GM20000 (cell line): ENCODE measurements at regions not wholly inside any gene's neighbourhood (a gene's known extent, or its start where the extent isn't known, plus 50 kb on each side); places are given as distances from the start of the nearest gene placed in this dataset.
"Not testable (repeated sequence)": the region's sequence is repeated elsewhere in the genome, so short reads cannot be mapped to it uniquely, and the experiment has no call there.

Experiments used
- DNase-seq: peaks from one replicate; pipeline ENCODE4 v3.0.0; 2012; ENCODE audit warnings: low spot score
- TF ChIP-seq, protein P1 (sequence below): IDR thresholded peaks from 2 replicates; pipeline ENCODE4 v1.5.1; 2012; ENCODE audit warnings: mild to moderate bottlenecking, control low read depth; ENCODE audit errors: extremely low read depth, missing control alignments

DNA sequence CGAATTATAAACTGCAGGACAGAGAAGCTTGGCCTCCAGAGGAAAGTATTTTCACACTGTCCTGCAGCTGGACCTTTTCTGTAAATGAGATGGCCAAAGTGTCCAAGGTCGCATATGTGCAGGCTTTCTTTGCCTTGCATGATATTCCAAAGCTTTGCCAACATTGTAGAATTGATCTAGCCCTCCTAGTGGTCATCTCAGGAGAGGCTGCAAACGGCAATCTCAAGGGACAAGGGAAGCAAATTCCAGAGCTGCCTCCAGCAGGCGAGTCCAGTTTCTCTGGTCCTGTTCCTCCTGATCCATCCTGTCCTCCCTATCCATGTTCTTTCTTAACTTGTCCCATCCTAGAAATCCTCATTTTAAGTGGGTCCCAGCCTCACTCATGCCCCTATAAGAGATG, 373.4 kb upstream of the PCDH15 start:
- DNase-seq = no peak
- TF ChIP-seq, protein P1, sequence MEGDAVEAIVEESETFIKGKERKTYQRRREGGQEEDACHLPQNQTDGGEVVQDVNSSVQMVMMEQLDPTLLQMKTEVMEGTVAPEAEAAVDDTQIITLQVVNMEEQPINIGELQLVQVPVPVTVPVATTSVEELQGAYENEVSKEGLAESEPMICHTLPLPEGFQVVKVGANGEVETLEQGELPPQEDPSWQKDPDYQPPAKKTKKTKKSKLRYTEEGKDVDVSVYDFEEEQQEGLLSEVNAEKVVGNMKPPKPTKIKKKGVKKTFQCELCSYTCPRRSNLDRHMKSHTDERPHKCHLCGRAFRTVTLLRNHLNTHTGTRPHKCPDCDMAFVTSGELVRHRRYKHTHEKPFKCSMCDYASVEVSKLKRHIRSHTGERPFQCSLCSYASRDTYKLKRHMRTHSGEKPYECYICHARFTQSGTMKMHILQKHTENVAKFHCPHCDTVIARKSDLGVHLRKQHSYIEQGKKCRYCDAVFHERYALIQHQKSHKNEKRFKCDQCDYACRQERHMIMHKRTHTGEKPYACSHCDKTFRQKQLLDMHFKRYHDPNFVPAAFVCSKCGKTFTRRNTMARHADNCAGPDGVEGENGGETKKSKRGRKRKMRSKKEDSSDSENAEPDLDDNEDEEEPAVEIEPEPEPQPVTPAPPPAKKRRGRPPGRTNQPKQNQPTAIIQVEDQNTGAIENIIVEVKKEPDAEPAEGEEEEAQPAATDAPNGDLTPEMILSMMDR = no peak

DNA sequence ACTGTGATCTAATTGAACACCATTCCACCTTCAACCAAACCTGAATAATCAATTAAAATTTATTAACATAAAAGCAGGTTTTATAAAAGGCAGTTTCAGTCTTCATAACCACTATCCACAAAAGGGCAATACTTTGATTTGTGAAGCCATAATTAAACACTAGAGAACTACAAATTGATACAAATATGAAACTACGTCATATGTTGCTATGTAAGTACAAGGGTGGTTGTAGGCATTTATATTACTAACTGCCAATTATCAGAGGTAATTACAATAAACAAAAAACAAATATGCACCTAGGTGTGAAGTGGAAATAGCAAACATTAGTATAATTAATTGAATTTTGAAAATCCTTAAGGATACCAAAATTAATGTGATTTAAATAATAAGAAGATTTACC, 368.5 kb upstream of the PCDH15 start:
- no peak for DNase-seq
- TF ChIP-seq, protein P1 = no peak

DNA sequence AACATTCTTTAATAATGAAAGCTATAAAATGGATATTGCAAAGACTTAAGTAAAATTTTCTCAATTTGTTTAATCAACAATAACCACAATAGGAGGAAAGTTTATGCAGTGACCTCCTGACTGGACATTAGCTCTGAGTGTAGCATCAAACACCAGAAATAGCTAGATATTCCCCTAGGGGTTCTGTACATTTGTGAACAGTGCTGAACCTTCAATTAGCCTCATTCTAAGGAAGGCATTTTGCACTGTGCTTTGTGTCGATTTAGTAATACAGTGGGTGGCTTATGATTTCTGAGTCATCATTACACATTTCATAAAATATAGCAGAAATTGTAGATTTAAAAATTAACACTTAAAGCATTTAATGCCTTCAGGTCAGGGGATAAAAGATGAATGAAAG, 367.3 kb upstream of the PCDH15 start:
- DNase-seq = no peak
- TF ChIP-seq, protein P1 = no peak

DNA sequence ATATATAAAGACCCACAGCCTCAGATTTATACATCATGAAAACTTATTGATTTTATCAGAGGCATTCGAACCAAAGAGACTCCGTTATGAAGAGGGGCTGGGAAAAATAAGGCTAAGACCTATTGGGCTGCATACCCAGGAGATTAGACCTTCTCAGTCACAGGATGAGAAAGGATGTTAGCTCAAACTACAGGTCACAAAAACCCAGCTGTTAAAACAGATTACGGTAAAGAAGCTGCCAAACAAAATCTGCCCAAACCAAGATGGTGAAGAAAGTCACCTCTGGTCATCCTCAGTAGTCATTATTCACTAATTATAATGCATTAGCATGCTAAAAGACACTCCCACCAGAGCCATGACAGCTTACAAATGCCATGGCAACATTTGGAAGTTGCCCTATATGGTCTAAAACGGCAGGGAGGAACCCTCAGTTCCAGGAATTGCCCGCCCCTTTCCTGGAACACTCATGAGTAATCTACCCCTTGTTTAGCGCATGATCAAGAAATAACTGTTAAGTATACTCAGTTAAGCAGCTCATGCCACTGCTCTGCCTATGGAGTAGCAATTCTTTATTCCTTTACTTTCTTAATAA, 362.5 kb upstream of the PCDH15 start:
- TF ChIP-seq, protein P1 = no peak
- no peak for DNase-seq

DNA sequence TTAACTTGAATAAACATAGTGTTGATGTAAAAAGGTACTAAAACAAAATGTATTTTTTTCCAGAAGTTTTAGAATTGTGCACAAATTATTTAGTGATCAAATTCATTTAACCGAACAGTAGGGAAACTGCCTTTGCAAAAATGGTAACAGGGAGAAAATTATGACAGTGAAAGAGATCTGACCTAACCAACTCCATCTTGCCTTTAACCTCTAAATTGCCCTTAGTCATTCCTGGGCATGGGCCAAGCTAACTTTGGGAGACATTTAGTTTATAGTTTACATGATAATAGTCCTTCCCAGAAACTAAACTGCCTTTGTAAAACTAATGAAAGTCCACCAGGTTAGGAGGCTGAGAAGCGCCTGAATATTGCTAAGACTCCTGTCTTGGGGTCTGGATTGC, 361.3 kb upstream of the PCDH15 start:
- not testable (repeated sequence) for DNase-seq

DNA sequence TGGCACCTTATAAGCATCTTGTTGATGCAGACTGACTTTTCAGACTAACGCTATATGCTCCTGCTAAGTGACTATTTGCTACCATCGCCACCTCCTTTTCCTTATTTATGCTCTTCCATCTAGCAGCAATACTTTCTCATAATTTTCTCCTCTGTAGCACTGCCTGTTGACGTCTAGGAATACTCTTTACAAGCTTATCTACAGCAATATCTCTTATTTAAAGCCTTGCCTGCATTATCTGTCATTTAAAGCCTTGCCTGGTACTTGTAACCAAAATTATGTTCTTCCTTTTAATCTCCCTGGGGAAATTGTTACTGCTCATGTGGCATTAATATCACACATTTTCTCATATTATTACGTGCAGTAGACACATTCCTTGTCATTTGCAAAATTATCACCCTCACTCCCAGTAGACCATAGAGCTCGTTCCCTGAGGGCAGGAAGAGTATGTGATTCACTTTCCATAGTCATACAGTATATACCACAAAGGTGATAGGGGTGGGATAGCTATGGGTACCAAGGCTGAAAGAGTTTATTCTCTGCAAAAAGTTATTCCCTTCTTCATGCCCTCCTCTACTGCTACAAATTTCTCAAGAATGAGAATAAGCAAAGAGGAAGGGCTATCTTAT, 359.7 kb upstream of the PCDH15 start:
- DNase-seq = no peak
- TF ChIP-seq, protein P1 = no peak

DNA sequence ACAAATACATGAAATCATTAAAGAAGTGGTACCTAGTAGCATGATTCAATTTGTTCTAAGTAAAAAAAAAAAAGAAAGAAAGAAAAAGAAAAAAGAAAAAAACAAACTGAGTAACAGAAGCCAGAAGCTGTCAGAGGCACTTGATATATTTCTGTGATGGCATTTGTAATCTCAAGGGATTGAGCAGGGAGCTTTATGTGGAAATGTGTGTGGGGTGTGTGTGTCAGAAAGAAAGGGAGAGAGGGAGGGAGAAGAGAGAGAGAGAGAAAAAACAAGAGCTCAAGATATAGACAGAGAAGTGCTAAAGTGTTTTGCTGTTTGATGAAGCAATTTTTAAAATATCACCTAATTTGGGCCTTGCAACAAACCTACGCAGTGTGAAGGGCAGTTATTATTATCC, 357.6 kb upstream of the PCDH15 start:
- DNase-seq = no peak
- TF ChIP-seq, protein P1 = no peak

DNA sequence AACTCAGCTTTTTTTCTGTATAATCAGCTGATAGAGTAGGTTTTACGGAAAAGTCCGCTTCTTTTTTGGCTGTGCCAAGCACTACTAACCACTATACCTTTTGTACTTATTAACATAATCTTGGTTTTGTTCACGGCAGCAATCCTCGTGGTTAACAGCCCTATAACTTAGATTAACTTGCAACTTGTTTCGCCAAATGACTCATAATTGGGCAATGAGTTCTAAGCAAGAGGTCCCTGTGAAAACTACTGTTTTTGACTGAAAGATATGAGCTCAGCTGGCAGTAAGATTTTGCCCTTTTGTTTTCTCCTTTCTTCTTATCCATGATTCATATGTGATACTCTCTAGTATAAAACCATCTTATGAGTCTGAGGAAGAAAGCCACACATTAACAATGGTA, 345.0 kb upstream of the PCDH15 start:
- DNase-seq = no peak
- TF ChIP-seq, protein P1 = no peak
